Heart left ventricle (tissue), 13 donors: ENCODE measurements at regions not wholly inside any gene's neighbourhood (a gene's known extent, or its start where the extent isn't known, plus 50 kb on each side); places are given as distances from the start of the nearest gene placed in this dataset.

ENCODE experiments used
- CTCF ChIP-seq, 12 donors: fragments of 200-600 bp; sonication (generic) in 4 of 12; IDR thresholded peaks; one replicate each; pipeline versions ENCODE4 v1.5.0 to v1.8.0; 2018 to 2022; ENCODE audit warnings: antibody characterized with exemption in 12 of 12, mild to moderate bottlenecking in 5 of 12
- POLR2A ChIP-seq, 2 donors: fragments of 450-650 bp; IDR thresholded peaks; one replicate each; pipeline ENCODE4 v1.6.1; 2017; ENCODE audit warnings: antibody characterized with exemption in 2 of 2, mild to moderate bottlenecking in 2 of 2, moderate library complexity in 2 of 2
- donor health status: ischemic (EF 13 %, LVEDD 7.1; RV severe dilation, severe dysfunction).
- donor health status: DM: no; HTN: yes; CAD: no.
- donor health status: DM: no; HTN: no; CAD: no.
- donor health status: ischemic (EF 25% LVEDD 6.9; RV normal size, moderate dysfunction).
- donor health status: ischemic (EF 25% LVEDD 5.7; RV mildly dilated, moderate dysfunction).
- donor health status: ischemic (EF 35%, LVEDD 5.7; RV mildly dilated, moderate dysfunction).
- donor health status: nonischemic (EF 11% LVEDD 7.7; RV severe dilation, severe dysfunction).
- donor health status: DM: yes; HTN: yes; CAD: no.
- donor health status: PGD.
- donor health status: ischemic (EF 29% LVEDD 5.4; RV normal size, mild dysfunction).
- donor health status: nonischemic (EF 23%, LVEDD 6.1; RV moderate dilation, normal function).

GRCh38 chr1:34610063-34610462 lies 144.8 kb upstream of the GJB5 start:
- no peak for TF ChIP-seq CTCF (IDR thresholded peaks at IDR 0.05)
- no peak for TF ChIP-seq POLR2A (IDR thresholded peaks at IDR 0.05)
